AG04450 (cell line): ENCODE measurements at regions not wholly inside any gene's neighbourhood (a gene's known extent, or its start where the extent isn't known, plus 50 kb on each side); places are given as distances from the start of the nearest gene placed in this dataset.

Source experiments
- CTCF ChIA-PET: fragments of 300-600, 350-600 bp; formaldehyde crosslinking; extraction: SDS; loops from one replicate; lab custom pipeline; 2022; ENCODE audit warnings: antibody characterized with exemption, inconsistent platforms; lab: Charles Lee
- POLR2A ChIA-PET: fragments of 350-600 bp; formaldehyde crosslinking; extraction: SDS; loops from one replicate; lab custom pipeline; 2021; ENCODE audit warnings: antibody characterized with exemption, inconsistent platforms; lab: Yijun Ruan, JAX
- DNase-seq: peaks from one replicate; pipeline ENCODE4 v3.0.0-alpha.2; 2011; ENCODE audit warnings: low read depth, low spot score
- H3K27ac ChIP-seq: one replicate; pipeline ENCODE4 v1.5.1; 2012; ENCODE audit warnings: low read depth, low read length, control low read depth
- H3K27me3 ChIP-seq: one replicate; pipeline ENCODE4 v1.6.0; 2012; ENCODE audit warnings: low read length; ENCODE audit not compliant: control insufficient read depth, insufficient read depth
- H3K4me3 ChIP-seq: 2 replicates; pipeline ENCODE4 v1.5.1; 2011; ENCODE audit warnings: mild to moderate bottlenecking, low read depth, low read length, control low read depth
- H3K9me3 ChIP-seq: 2 replicates; pipeline ENCODE4 v1.5.1; 2012; ENCODE audit warnings: low read length; ENCODE audit not compliant: control insufficient read depth, insufficient read depth
- CTCF ChIP-seq: IDR thresholded peaks from 2 replicates; pipeline ENCODE4 v1.5.1; 2011; ENCODE audit warnings: low read depth, low read length, control low read depth, inconsistent platforms

- ChIA-PET CTCF (no interaction called here), POLR2A (no interaction called here)
- no peaks in the 10 kb centered on the region for H3K27me3 ChIP-seq
- H3K9me3 ChIP-seq, result peaks cover 88% of the 10 kb centered on the region
- H3K27ac ChIP-seq, result no peak overlapping the region
- no peak overlapping the region for H3K4me3 ChIP-seq
- DNase-seq, result no peak
- TF ChIP-seq CTCF, result no peak
These were observed 165.5 kb downstream of the OLFM1 start for GRCh38 chr9:135252980-135253304.

GRCh38 chr9:135253305-135254004 is 166.0 kb downstream of the OLFM1 start:
- Histone ChIP-seq H3K27me3 (no peaks in the 10 kb centered on the region), H3K27ac (no peak overlapping the region), H3K9me3 (peaks cover 88% of the 10 kb centered on the region), H3K4me3 (no peak overlapping the region)
- no peak for DNase-seq
- POLR2A ChIA-PET, result no interaction called here
- CTCF ChIA-PET, result no interaction called here
- TF ChIP-seq CTCF, result no peak

GRCh38 chr9:135254176-135255032 is 166.9 kb downstream of the OLFM1 start:
- ChIA-PET CTCF (no interaction called here), POLR2A (no interaction called here)

GRCh38 chr9:135255033-135255840 is 167.8 kb downstream of the OLFM1 start:
- no peak overlapping the region for H3K4me3 ChIP-seq
- no peak for TF ChIP-seq CTCF
- no peak for DNase-seq
- H3K9me3 ChIP-seq, result peaks cover 83% of the 10 kb centered on the region
- ChIA-PET CTCF (no interaction called here), POLR2A (no interaction called here)
- H3K27ac ChIP-seq, result no peak overlapping the region
- no peaks in the 10 kb centered on the region for H3K27me3 ChIP-seq

More at GRCh38 chr9:135254176-135255032, 166.9 kb downstream of the OLFM1 start:
- TF ChIP-seq CTCF, result no peak
- no peaks in the 10 kb centered on the region for H3K27me3 ChIP-seq
- H3K27ac ChIP-seq, result no peak overlapping the region
- no peak for DNase-seq
- H3K4me3 ChIP-seq, result no peak overlapping the region
- H3K9me3 ChIP-seq, result peaks cover 88% of the 10 kb centered on the region
